ENCODE measurements at regions not wholly inside any gene's neighbourhood (a gene's known extent, or its start where the extent isn't known, plus 50 kb on each side); places are given as distances from the start of the nearest gene placed in this dataset.

GRCh38 chr7:155981703-155982102 is 169.4 kb upstream of the SHH start:
- DNase-seq, result no peak

GRCh38 chr7:155980841-155981240 is 168.6 kb upstream of the SHH start:
- no peak for DNase-seq

GRCh38 chr7:155979994-155980393 is 167.7 kb upstream of the SHH start:
- no peak for DNase-seq

- DNase-seq, result no peak
Measured at GRCh38 chr7:155979566-155979965, 167.3 kb upstream of the SHH start.

GRCh38 chr7:155975490-155975889 is 163.2 kb upstream of the SHH start:
- no peak for DNase-seq

- DNase-seq, result no peak
Measured at GRCh38 chr7:155974186-155974897, 162.1 kb upstream of the SHH start.

GRCh38 chr7:155973451-155973997 is 161.3 kb upstream of the SHH start:
- no peak for DNase-seq

GRCh38 chr7:155972651-155973390 is 160.6 kb upstream of the SHH start:
- DNase-seq, result no peak

GRCh38 chr7:155972247-155972646 is 160.0 kb upstream of the SHH start:
- no peak for DNase-seq

GRCh38 chr7:155971180-155971770 is 159.0 kb upstream of the SHH start:
- no peak for DNase-seq

GRCh38 chr7:155969192-155969929 is 157.1 kb upstream of the SHH start:
- no peak for DNase-seq

- DNase-seq, result no peak
Measured at GRCh38 chr7:155965010-155965409, 152.7 kb upstream of the SHH start.

- no peak for DNase-seq
Measured at GRCh38 chr7:155964543-155964942, 152.3 kb upstream of the SHH start.

GRCh38 chr7:155963771-155964195 is 151.5 kb upstream of the SHH start:
- DNase-seq, result no peak

GRCh38 chr7:155963356-155963755 is 151.1 kb upstream of the SHH start:
- DNase-seq, result no peak

- no peak for DNase-seq
Measured at GRCh38 chr7:155962968-155963300, 150.7 kb upstream of the SHH start.

GRCh38 chr7:155962191-155962967 is 150.1 kb upstream of the SHH start:
- no peak for DNase-seq

GRCh38 chr7:155961241-155962190 is 149.3 kb upstream of the SHH start:
- DNase-seq, result no peak

GRCh38 chr7:155959894-155960293 is 147.6 kb upstream of the SHH start:
- DNase-seq, result no peak

- DNase-seq, result no peak
Measured at GRCh38 chr7:155956977-155957376, 144.7 kb upstream of the SHH start.

GRCh38 chr7:155955367-155955635 is 143.0 kb upstream of the SHH start:
- no peak for DNase-seq

All from right lung (tissue), 2 donors.